MM.1S (cell line): ENCODE measurements at regions not wholly inside any gene's neighbourhood (a gene's known extent, or its start where the extent isn't known, plus 50 kb on each side); places are given as distances from the start of the nearest gene placed in this dataset.

Source experiments
- EZH2 ChIP-seq: fragments of 300-600 bp; sonication (generic); optimal IDR thresholded peaks from 2 replicates; pipeline ENCODE3; 2017; ENCODE audit warnings: low read depth, mild to moderate bottlenecking, antibody characterized with exemption, low read length, mixed read lengths
- EZH2phosphoT487 ChIP-seq: fragments of 300-600 bp; sonication (generic); IDR thresholded peaks from 2 replicates; pipeline ENCODE4 v1.6.1; 2018; ENCODE audit warnings: antibody characterized with exemption, low read length
- TF ChIP-seq, protein P1 (sequence below): fragments of 300-600 bp; sonication (generic); IDR thresholded peaks from 2 replicates; pipeline ENCODE4 v1.5.1; 2016; ENCODE audit warnings: antibody characterized with exemption, low read length, mixed read lengths

DNA sequence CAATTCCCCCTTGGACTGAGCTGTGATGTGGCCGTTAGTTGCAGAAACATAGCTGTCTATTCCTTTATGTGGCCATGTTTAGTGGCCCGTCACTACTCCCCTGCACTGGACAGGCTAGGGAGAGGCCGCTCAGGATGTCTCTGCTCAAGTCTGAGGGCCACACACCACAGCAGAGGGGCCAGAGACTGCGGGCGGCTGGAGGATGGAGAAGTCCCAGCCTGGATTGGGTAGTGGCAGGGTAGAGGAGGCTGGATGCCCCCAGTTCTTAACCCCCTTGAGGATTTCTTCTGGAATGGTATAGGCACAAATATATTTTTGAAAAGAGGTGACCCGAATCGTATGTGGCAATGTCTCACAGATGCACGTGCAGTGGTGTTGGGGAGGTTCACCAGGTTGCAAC is 116.4 kb upstream of the B3GAT1 start:
- TF ChIP-seq EZH2 (no peak), EZH2phosphoT487 (no peak)
- TF ChIP-seq, protein P1, sequence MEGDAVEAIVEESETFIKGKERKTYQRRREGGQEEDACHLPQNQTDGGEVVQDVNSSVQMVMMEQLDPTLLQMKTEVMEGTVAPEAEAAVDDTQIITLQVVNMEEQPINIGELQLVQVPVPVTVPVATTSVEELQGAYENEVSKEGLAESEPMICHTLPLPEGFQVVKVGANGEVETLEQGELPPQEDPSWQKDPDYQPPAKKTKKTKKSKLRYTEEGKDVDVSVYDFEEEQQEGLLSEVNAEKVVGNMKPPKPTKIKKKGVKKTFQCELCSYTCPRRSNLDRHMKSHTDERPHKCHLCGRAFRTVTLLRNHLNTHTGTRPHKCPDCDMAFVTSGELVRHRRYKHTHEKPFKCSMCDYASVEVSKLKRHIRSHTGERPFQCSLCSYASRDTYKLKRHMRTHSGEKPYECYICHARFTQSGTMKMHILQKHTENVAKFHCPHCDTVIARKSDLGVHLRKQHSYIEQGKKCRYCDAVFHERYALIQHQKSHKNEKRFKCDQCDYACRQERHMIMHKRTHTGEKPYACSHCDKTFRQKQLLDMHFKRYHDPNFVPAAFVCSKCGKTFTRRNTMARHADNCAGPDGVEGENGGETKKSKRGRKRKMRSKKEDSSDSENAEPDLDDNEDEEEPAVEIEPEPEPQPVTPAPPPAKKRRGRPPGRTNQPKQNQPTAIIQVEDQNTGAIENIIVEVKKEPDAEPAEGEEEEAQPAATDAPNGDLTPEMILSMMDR = no peak
